Karpas-422 (cell line): ENCODE measurements at regions not wholly inside any gene's neighbourhood (a gene's known extent, or its start where the extent isn't known, plus 50 kb on each side); places are given as distances from the start of the nearest gene placed in this dataset.

ENCODE experiments used
- DNase-seq: peaks from one replicate; pipeline ENCODE4 v3.0.0-alpha.2; 2015
- H2AFZ ChIP-seq: fragments of 200-600 bp; sonication (generic); 2 replicates; pipeline ENCODE4 v1.6.1; 2014; ENCODE audit warnings: antibody characterized with exemption, low read length, mixed read lengths
- H3K27ac ChIP-seq: fragments of 200-600 bp; sonication (generic); 2 replicates; pipeline ENCODE4 v1.5.1; 2014; ENCODE audit warnings: mild to moderate bottlenecking, low read length, moderate library complexity
- H3K27me3 ChIP-seq: fragments of 200-600 bp; sonication (generic); 2 replicates; pipeline ENCODE4 v1.6.1; 2014; ENCODE audit warnings: low read length, mixed read lengths
- H3K36me3 ChIP-seq: fragments of 200-600 bp; sonication (generic); 2 replicates; pipeline ENCODE4 v1.6.1; 2014; ENCODE audit warnings: low read length, mixed read lengths; ENCODE audit not compliant: insufficient read depth
- H3K4me1 ChIP-seq: fragments of 200-600 bp; sonication (generic); 2 replicates; pipeline ENCODE4 v1.6.1; 2014; ENCODE audit warnings: mild to moderate bottlenecking, low read length, mixed read lengths
- H3K4me2 ChIP-seq: fragments of 200-600 bp; sonication (generic); 2 replicates; pipeline ENCODE4 v1.6.1; 2014; ENCODE audit warnings: low read length, low read depth, mild to moderate bottlenecking; ENCODE audit not compliant: poor library complexity, severe bottlenecking
- H3K4me3 ChIP-seq: fragments of 200-600 bp; sonication (generic); 2 replicates; pipeline ENCODE4 v1.5.1; 2014; ENCODE audit warnings: mild to moderate bottlenecking, antibody characterized with exemption, low read length, mixed read lengths
- H3K79me2 ChIP-seq: fragments of 200-600 bp; sonication (generic); 2 replicates; pipeline ENCODE4 v1.6.1; 2014; ENCODE audit warnings: mild to moderate bottlenecking, low read length, mixed read lengths
- H3K9ac ChIP-seq: fragments of 200-600 bp; sonication (generic); 2 replicates; pipeline ENCODE4 v1.6.0; 2014; ENCODE audit warnings: low read length
- H3K9me2 ChIP-seq: fragments of 200-600 bp; sonication (generic), shearing (Covaris generic); replicated peaks from 2 replicates; pipeline ENCODE4 v1.6.0; 2014; ENCODE audit warnings: mild to moderate bottlenecking, low read length, moderate library complexity; ENCODE audit not compliant: insufficient read depth
- H3K9me3 ChIP-seq: fragments of 300-700, 200-600 bp; sonication (generic); 2 replicates; pipeline ENCODE4 v1.6.1; 2014; ENCODE audit warnings: low read length, mixed read lengths
- H4K20me1 ChIP-seq: fragments of 200-600 bp; sonication (generic); 2 replicates; pipeline ENCODE4 v1.6.1; 2014; ENCODE audit warnings: mild to moderate bottlenecking, antibody characterized with exemption, low read length, low read depth; ENCODE audit not compliant: insufficient read depth

- no peak overlapping the region for H3K27ac ChIP-seq
- H3K36me3 ChIP-seq, result no peaks in the 10 kb centered on the region
- H3K79me2 ChIP-seq, result no peaks in the 10 kb centered on the region
- no peaks in the 10 kb centered on the region for H4K20me1 ChIP-seq
- no peaks in the 10 kb centered on the region for H3K4me1 ChIP-seq
- H3K4me3 ChIP-seq, result no peak overlapping the region
- no peaks in the 10 kb centered on the region for H3K9me3 ChIP-seq
- H3K27me3 ChIP-seq, result 0 out of 2 replicates have a peak, but pooled peaks cover 2% of the 10 kb centered on the region
- no peak overlapping the region for H2AFZ ChIP-seq
- no peak overlapping the region for H3K4me2 ChIP-seq
- DNase-seq, result no peak
- no peak overlapping the region for H3K9ac ChIP-seq
- H3K9me2 ChIP-seq, result no peaks in the 10 kb centered on the region
Measured at GRCh38 chr18:57856128-57856527, 53.0 kb upstream of the ATP8B1 start.

- no peaks in the 10 kb centered on the region for H3K36me3 ChIP-seq
Measured at GRCh38 chr18:57855551-57855950, 52.4 kb upstream of the ATP8B1 start.

GRCh38 chr18:57854726-57855125 is 51.6 kb upstream of the ATP8B1 start:
- no peaks in the 10 kb centered on the region for H3K79me2 ChIP-seq
- H3K4me2 ChIP-seq, result no peak overlapping the region
- no peak overlapping the region for H3K27ac ChIP-seq
- H3K36me3 ChIP-seq, result no peaks in the 10 kb centered on the region
- 0 out of 2 replicates have a peak, but pooled peaks cover 2% of the 10 kb centered on the region for H3K27me3 ChIP-seq
- H3K9me3 ChIP-seq, result no peaks in the 10 kb centered on the region
- H2AFZ ChIP-seq, result no peak overlapping the region
- no peak for DNase-seq
- H3K4me3 ChIP-seq, result no peak overlapping the region
- no peaks in the 10 kb centered on the region for H3K4me1 ChIP-seq
- no peaks in the 10 kb centered on the region for H3K9me2 ChIP-seq
- no peak overlapping the region for H3K9ac ChIP-seq
- H4K20me1 ChIP-seq, result no peaks in the 10 kb centered on the region

More at GRCh38 chr18:57855551-57855950, 52.4 kb upstream of the ATP8B1 start:
- Histone ChIP-seq H3K9ac (no peak overlapping the region), H3K4me1 (no peaks in the 10 kb centered on the region), H3K79me2 (no peaks in the 10 kb centered on the region), H3K27ac (no peak overlapping the region), H3K4me3 (no peak overlapping the region), H3K4me2 (no peak overlapping the region), H3K9me3 (no peaks in the 10 kb centered on the region), H3K9me2 (no peaks in the 10 kb centered on the region), H3K27me3 (0 out of 2 replicates have a peak, but pooled peaks cover 2% of the 10 kb centered on the region), H2AFZ (no peak overlapping the region), H4K20me1 (no peaks in the 10 kb centered on the region)
- DNase-seq, result no peak

GRCh38 chr18:57853864-57854263 is 50.7 kb upstream of the ATP8B1 start:
- H3K9ac ChIP-seq, result no peak overlapping the region
- H3K79me2 ChIP-seq, result no peaks in the 10 kb centered on the region
- H3K4me3 ChIP-seq, result no peak overlapping the region
- no peak overlapping the region for H3K27ac ChIP-seq
- H3K9me2 ChIP-seq, result no peaks in the 10 kb centered on the region
- no peaks in the 10 kb centered on the region for H3K9me3 ChIP-seq
- H3K4me1 ChIP-seq, result no peaks in the 10 kb centered on the region
- H3K27me3 ChIP-seq, result 0 out of 2 replicates have a peak, but pooled peaks cover 2% of the 10 kb centered on the region
- no peak overlapping the region for H2AFZ ChIP-seq
- DNase-seq, result no peak
- no peak overlapping the region for H3K4me2 ChIP-seq
- H4K20me1 ChIP-seq, result no peaks in the 10 kb centered on the region
- H3K36me3 ChIP-seq, result no peaks in the 10 kb centered on the region

GRCh38 chr18:57853133-57853532 is 50.0 kb upstream of the ATP8B1 start:
- Histone ChIP-seq H3K4me1 (no peaks in the 10 kb centered on the region), H3K9ac (no peak overlapping the region), H3K4me2 (no peak overlapping the region), H2AFZ (no peak overlapping the region), H4K20me1 (no peaks in the 10 kb centered on the region), H3K27me3 (0 out of 2 replicates have a peak, but pooled peaks cover 2% of the 10 kb centered on the region), H3K36me3 (no peaks in the 10 kb centered on the region), H3K79me2 (no peaks in the 10 kb centered on the region), H3K4me3 (no peak overlapping the region), H3K27ac (no peak overlapping the region), H3K9me2 (no peaks in the 10 kb centered on the region), H3K9me3 (no peaks in the 10 kb centered on the region)
- no peak for DNase-seq
